Glomerular visceral epithelial cell (primary cell): ENCODE measurements at regions not wholly inside any gene's neighbourhood (a gene's known extent, or its start where the extent isn't known, plus 50 kb on each side); places are given as distances from the start of the nearest gene placed in this dataset.
"Not testable (repeated sequence)": the region's sequence is repeated elsewhere in the genome, so short reads cannot be mapped to it uniquely, and the experiment has no call there.

Source experiments
- DNase-seq: peaks from one replicate; pipeline ENCODE4 v3.0.0-alpha.2; 2016; ENCODE audit errors: extremely low spot score

DNA sequence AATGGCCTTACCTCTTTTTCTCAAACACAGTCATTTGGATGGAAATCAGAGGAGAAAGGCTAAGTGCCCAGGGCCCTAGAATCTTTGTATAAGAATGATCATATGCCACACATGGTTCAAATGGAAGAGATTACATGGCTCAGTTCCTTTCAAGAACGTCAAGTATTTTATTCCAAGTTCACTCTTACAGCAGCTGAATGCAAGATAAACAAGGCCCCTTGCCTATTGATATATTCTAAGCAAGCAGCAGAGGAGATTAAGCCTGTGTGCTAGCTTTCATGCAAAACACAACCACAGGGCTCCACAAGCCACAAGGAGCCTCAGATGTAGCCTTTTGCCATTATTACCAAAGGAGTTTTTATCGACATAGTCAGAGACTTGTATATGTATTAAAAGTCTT, 55.3 kb upstream of the SLCO6A1 start:
- peak; percentile 45 for DNase-seq

DNA sequence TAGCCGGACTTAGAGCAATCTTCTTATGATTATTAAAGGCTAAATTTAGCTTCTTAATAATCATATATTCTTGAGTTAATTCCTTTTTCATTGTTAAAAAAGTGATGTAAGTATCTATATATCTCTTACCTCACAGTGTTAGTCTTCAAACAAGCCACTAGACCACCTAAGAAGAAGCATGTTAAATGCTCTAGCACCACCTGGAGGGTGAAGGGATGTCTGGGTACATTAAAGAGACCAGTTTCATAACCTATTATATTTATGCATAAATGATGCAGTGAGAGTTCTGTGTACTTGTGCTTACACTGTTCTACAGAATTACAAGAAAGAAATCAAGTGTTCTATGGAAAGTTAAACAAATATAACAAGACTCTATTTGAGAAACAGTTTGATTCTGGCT, 55.9 kb upstream of the SLCO6A1 start:
- DNase-seq = peak; percentile 34

DNA sequence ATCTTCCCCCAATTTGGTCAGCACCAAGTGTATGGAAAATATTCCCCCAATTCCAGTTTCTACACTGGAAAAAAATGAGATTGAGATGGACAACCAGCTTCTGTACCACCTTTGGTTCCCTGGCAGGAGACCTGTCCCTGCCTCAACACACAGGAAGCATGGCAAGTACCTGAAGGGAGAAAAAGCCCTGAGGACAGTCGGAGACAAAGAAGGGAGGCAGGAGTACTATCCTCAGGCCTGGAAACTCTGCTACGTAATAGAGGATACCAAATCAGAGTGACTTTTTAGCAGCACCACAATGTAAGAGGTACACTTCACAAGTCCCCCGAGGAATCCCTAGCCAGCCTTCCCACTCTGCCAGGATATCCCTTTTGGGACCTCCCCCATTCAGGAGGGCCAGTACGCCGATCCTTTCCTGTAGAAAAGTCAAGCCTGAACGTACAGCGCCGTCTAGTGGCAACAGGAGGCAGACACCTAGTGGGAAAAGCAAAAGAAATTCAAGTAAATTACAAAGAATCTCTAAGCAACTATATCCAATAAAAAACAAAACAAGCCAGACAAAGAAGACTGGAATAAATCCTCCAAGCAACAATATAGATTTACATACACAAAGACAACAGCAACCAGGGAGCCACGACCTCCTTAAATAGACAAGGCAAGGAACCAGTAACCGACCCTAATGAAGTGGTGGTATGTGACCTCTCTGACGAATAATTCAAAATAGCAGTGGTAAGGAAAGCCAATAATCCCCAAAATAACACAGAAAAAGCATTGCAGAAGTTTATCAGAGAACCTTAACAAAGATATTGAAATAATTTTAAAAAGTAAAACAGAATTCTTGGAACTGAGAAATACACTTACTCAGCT, 63.3 kb upstream of the SLCO6A1 start:
- DNase-seq = peak; percentile 37

DNA sequence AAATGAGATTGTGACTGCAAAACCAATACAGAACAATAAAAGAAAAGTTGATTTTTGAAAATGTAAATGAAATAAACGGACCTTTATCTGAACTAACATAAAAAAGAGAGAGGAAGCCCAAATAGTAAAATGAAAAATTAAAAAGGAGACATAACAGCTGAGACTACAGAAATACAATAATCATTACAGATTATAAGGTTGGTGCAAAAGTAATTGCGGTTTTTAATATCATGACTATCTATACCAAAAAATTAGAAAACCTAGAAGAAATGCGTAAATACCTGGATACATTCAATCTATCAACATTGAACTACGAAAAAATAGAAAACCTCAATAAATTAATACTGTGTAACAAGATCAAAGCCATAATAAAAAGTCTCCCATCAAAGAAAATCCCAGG, 71.9 kb upstream of the SLCO6A1 start:
- no peak for DNase-seq

DNA sequence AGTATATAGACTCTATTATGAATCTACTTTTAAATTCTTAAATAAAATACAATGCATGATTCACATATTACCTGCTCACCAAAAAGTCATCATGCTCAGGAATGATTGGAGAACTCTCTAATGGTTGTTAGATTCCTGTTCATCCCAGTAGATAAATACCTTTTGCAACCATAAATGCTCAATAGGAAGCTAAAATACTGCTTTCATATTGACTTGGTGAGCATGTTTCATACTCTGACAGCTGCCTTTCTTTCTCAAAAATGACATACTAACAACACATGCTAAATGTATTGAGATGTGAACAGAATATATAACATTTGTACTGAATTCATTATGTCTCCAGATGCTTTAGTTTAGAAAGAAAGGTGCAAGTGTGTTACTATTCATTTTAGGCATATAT, 79.6 kb upstream of the SLCO6A1 start:
- DNase-seq = no peak

DNA sequence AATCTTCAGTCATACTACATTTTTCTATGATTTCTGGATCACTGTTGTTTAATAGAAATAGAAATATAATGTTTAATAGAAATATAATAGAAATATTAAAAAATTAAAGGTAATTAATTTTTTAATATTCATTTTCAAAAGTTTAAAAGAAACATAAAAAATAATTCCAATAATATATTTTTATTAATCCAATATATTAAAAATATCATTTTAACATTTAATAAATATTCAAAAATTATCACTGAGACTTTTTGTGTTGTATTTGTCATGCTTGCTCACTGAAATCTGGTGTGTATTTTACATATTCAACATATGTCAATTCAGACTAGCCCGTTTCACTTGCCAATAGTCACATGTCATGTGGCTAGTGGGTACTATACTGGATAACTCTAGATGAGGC, 80.6 kb upstream of the SLCO6A1 start:
- DNase-seq = no peak

DNA sequence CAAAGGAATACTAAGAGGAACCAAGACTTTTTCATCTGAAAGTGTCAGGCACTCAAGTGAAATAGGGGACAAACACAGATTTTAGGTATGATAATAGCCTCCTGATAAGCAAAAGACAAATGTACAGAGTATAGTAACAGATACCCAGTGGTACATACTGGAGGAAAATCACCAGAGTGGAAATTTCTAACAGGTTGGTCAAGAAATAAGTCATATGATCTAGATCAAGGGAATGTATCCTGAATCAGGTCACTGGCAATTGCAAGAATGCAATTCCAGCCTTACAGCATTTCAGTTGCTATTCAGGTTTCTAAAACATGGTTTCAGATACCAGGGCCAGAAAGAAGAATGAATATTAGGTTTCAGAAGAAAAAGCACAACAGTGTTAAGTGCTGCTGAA, 82.2 kb upstream of the SLCO6A1 start:
- DNase-seq = no peak

DNA sequence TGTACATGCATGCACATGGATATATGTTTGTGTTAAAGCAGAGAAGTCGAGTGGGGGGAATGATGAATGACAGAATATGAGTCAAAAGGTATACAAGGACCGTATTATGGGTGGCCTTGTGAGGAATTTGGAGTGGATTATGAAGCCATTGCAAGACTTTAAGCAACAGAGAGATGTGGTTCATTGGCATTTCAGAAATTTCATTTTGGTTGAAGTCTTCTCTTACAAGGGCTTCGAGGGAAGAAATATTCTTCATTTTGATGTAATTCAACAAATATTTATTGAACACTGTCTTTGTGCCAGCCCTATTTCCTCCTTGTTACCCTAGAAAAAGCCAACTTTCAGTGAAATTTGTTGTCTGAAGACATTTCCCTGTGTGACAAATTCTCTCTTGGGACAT, 83.9 kb upstream of the SLCO6A1 start:
- no peak for DNase-seq

DNA sequence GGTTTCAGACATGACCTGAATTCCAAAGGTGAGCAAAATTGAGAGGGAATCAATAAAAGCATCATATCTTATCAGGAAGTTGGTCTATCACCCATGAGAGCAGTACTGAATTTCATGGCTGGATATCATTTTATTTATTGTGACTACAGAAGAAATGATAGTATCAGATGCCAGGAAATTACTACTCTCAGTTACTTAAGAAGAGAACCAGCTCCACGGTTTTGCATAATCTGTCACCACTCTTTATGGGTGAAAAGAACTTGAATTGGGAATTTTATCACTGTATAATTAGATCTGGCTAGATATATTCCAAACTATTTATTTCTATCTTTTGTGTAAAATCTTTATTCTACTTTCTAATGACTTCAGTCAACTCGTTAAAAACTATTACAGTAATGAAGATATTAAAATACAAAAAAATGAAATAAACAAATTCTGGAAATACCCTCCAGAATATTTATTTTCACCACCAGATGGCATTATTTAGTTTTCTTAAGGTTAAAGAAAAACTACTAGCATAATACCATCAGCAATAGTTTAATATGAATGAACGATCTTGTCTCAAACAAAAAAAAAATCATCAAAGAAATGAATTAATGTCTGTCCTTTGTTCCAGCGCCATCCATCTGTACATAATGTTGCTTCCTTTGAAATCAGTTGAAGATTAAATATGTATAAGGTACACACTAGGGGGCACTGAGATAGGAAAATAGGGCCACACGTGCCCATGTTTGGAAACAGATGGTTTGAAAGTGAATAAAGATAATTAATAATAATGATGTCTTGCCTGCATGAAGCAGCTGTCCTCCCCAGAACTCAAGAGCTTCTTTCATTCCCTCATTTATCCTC, 84.7 kb upstream of the SLCO6A1 start:
- peak; percentile 14 for DNase-seq

DNA sequence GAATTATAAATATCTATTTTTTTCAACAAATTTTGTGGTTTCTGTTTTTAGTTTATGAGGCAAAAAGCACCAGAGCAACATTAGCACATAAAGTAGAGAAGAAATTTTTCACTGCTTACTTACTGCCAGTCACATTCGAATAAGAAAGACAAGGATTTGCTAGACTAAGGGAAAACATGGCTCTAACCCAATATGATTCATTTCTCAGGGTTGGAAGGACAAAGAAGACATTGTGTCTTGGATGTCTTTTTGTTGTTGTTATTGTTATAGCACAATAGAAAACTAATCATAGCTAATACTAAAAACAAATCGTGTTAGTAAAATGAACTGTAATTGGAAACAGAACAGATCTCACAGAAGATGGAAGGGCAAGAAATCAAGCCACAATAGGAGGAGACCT, 90.9 kb upstream of the SLCO6A1 start:
- no peak for DNase-seq

DNA sequence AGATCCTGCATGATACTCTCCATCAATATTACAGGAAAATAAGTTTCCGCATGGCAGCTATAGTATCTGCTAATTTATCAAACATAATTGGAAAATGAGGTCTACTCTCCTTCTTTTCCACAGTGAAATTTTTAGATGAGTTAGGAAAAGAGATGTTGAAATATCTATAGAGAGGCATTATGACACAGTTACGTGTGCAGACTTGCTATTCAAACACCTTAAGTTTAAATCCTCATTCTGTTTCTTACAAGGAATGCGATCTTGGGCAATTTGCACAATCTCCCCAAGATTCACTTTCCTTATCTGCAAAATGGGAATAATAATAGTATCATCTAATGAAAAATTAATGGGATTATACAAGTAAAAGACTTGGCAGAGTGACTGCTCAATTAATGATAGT, 91.7 kb upstream of the SLCO6A1 start:
- DNase-seq = no peak

DNA sequence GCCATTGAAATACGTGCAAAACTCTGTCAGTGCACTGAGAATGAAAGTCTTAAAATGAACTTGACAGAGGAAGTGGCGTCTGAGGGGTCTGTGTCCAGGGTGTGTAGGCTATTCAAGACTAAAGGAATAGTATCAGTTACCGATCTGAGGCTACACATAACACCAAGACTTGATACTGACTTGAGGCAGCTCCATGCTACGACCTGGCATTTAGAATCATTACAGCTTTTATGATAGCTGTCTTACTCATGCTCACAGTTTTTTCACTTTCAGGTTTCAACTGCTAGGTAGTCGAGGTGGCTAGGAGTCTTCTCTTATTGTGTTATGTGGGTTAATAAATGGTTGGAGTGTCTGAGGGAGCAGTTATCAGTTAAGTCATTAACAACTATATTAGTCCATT, 92.8 kb upstream of the SLCO6A1 start:
- DNase-seq = no peak

DNA sequence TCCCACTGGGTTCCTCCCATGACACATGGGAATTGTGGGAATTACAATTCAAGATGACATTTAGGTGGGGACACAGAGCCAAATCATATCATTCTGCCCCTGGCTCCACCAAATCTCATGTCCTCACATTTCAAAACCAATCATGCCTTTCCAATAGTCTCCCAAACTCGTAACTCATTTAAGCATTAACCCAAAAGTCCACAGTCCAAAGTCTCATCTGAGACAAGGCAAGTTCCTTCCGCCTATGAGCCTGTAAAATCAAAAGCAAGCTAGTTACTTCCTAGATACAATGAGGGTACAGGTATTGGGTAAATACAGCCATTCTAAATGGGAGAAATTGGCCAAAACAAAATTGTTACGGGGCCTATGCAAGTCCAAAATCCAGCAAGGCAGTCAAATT, 93.8 kb upstream of the SLCO6A1 start:
- not testable (repeated sequence) for DNase-seq

DNA sequence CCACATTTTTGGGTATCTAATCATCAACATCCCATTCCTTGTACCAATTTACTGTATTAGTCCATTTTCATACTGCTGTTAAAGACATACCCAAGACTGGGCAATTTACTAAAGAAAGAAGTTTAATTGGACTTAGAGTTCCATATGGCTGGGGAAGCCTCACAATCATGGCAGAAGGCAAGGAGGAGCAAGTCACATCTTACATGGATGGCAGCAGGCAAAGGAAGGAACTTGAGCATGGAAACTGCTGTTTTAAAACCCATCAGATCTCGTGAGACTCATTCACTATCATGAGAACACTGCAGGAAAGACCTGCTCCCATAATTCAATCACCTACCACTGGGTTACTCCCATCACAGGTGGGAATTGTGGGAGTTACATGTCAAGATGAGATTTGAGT, 95.4 kb upstream of the SLCO6A1 start:
- no peak for DNase-seq

DNA sequence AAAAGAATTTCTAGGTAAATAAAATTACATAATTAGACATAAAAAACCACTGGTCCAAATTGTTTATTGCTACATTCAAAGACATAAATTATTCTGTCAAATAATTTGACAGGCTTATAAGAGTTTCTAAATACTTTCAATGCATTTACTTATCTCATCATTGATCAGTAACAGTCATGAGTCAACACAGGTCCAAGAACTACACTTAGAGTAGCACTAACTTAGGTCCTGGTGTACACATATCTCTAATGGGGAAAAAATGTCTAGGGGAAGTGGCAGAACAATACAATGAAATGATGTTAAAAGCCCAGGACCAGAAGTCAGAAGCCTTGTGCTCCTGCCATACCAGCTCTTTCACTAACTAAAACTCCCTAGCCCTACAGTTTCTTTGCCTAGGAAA, 96.5 kb upstream of the SLCO6A1 start:
- DNase-seq = no peak

DNA sequence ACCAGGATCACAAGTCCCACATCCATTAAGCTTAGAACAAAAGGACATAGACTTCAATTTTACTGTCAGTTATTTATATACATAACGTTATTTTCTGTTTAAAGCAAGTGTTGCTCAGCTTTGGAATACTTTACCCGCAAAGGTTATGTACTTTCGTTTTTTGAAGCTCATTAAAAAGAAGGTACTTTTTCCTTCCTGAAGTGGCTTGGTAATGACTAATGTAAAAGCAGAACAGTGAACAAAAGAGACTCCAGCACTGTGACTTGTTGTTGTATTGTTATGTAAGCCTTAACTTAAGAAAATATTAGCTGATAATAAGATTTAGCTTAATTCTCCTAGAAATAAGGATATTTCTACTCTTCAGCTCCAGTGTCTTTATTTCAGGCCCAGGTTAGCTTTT, 97.3 kb upstream of the SLCO6A1 start:
- no peak for DNase-seq

DNA sequence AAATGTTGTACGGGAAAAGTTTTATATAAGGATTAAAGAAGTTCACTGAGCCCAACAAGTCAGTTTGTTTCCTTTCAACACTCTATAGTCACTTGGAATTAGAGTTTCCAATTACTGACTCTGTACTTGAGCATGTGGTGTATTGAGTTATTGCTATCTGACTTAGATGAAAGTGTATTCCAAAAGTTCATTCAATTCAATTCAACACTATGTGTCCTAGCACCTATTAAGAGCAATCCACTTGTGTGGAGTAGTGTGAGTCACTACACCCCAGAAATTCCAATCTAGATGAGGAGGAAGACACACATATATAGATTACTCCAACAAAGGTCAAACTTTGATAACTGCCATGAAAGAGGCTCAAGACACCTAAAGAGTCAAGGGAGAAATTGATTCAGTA, 98.2 kb upstream of the SLCO6A1 start:
- no peak for DNase-seq

DNA sequence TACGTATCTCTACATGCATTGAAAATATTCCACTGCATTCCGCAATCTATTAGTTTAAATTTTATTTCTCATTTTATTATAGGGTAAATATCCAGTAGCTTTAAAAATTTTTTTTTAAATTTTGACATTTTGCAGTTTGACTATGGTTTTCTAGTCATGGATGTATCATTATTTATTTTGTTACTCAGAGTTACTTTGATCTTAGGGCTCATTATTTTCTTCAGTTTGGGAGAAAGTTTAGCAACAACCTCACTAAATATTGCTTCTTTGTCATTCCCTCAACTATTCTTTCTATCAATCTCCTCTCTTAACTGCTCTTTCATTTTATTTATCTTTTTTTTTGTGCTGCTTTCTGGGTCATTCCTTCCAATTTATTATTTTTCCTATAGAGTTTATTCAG, 100.5 kb upstream of the SLCO6A1 start:
- DNase-seq = no peak

DNA sequence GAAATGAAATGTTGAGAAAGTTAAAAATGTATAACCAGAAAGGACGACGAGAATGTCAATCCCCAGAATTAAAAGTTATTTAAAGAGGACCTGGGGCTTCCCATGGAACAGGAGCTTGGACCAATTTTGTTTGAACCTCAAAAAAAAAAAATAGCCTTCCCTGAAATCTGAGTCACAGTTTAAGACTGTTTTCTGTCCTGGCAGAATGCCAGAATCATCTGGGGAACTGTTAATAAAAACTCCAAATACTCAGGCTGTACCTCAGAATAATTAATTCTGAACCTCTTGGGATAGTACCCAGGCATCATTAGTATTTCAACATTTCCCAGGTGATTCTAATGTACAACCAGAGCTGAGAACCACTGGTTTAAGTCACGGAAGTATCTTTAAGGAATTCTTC, 102.2 kb upstream of the SLCO6A1 start:
- DNase-seq = peak; percentile 21

DNA sequence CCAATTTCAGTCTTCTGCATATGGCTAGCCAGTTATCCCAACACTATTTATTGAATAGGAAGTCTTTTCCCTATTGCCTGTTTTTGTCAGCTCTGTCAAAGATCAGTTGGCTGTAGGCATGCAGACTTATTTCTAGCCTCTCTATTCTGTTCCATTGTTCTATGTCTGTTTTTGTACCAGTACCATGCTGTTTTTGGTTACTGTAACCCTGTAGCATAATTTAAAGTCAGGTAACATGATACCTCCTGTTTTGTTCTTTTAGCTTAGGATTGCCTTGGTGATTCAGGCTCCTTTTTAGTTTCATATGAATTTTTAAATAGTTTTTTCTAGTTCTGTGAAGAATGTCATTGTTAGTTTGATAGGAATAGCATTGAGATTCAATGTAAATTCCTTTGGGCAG, 104.9 kb upstream of the SLCO6A1 start:
- DNase-seq = no peak

DNA sequence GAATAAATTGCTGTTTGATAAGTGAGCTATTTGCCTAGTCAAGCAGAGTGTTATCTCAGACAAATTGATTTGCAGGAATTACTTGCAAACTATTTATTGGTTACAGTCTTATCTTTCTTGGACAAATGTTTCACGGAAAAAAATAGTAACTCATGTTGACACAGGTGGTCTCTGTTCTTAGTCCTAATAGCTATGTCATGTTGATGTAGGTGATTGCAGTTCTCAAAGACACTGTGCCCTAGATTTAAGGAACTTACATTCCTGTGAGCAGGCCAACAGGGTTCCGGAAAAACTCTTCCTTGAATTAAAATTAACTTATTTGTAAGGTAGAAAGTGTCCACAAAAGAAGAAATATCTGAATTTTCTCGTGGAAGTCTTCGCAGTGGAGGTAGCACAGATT, 109.6 kb upstream of the SLCO6A1 start:
- DNase-seq = no peak

DNA sequence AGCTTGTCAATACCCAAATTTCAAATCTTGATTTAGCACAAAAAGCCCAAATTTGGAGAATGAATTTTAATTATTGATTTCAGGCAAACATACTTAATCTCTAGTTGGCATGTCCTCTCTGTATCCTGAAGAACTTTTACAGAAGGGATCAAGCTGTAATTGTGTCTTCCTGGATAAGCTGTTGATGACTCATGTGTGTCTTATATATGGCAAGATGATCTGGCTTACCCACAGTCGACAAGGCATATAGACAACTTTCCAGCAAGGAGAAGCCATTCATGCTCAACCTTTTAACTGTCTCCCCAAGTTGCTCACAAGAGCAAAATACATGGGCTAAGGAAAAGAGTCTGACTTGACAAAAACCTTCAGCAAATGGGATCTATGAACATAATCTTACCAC, 112.5 kb upstream of the SLCO6A1 start:
- DNase-seq = no peak

DNA sequence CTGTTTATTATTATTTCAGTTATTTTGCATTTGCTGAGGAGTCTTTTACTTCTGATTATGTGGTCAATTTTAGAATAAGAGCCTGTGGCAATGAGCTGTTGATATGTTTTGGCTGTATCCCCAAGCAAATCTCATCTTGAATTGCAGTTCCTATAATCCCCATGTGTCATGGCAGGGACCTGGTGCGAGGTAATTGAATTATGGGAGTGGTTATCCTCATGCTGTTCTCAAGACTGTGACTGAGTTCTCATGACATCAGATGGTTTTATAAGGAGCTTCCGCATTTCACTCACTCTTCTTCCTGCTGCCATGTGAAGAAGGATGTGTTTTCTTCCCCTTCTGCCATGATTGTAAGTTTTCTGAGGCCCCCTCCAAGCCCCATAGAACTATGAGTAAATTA, 114.9 kb upstream of the SLCO6A1 start:
- no peak for DNase-seq
